GM23338 (cell line): ENCODE measurements at regions not wholly inside any gene's neighbourhood (a gene's known extent, or its start where the extent isn't known, plus 50 kb on each side); places are given as distances from the start of the nearest gene placed in this dataset.

Experiments used
- CREB1 ChIP-seq: fragments of 250-450 bp; sonication (Bioruptor Pico); IDR thresholded peaks from 2 replicates; pipeline ENCODE4 v1.5.0; 2020; ENCODE audit warnings: low read depth, mild to moderate bottlenecking, moderate library complexity
- CTCF ChIP-seq, 2 experiments: fragments of 200-600 bp in 1 of 2; sonication (generic) in 1 of 2; conservative IDR thresholded peaks; 2 replicates each; pipeline versions ENCODE4 v1.5.1 to v1.6.1; 2016 to 2017; ENCODE audit warnings: antibody characterized with exemption in 2 of 2, low read depth in 2 of 2, mild to moderate bottlenecking in 2 of 2, moderate library complexity in 1 of 2
- ETS1 ChIP-seq: IDR thresholded peaks from 2 replicates; pipeline ENCODE4 v1.6.1; 2016; ENCODE audit warnings: antibody characterized with exemption
- EZH2 ChIP-seq: fragments of 200-600 bp; sonication (generic); IDR thresholded peaks from one replicate; pipeline ENCODE4 v1.8.0; 2017; ENCODE audit warnings: antibody characterized with exemption, mild to moderate bottlenecking, low read depth; ENCODE audit not compliant: unreplicated experiment
- EZH2phosphoT487 ChIP-seq: fragments of 200-600 bp; sonication (generic); IDR thresholded peaks from one replicate; pipeline ENCODE4 v1.8.1; 2018; ENCODE audit warnings: antibody characterized with exemption; ENCODE audit not compliant: unreplicated experiment
- JUNB ChIP-seq: IDR thresholded peaks from one replicate; pipeline ENCODE4 v1.6.1; 2016; ENCODE audit warnings: antibody characterized with exemption; ENCODE audit not compliant: unreplicated experiment
- NANOG ChIP-seq: IDR thresholded peaks from 2 replicates; pipeline ENCODE4 v1.6.1; 2016; ENCODE audit warnings: antibody characterized with exemption, borderline replicate concordance
- POLR2AphosphoS5 ChIP-seq: IDR thresholded peaks from 2 replicates; pipeline ENCODE4 v1.6.1; 2016; ENCODE audit warnings: antibody characterized with exemption, low read depth
- STAT1 ChIP-seq: IDR thresholded peaks from one replicate; pipeline ENCODE4 v1.6.1; 2016; ENCODE audit warnings: antibody characterized with exemption; ENCODE audit not compliant: unreplicated experiment
- ZNF114 ChIP-seq: fragments of 250-450 bp; sonication (Bioruptor Pico); IDR thresholded peaks from 2 replicates; pipeline ENCODE4 v1.5.0; 2020; ENCODE audit warnings: mild to moderate bottlenecking, moderate library complexity
- TF ChIP-seq, protein P1 (sequence below): IDR thresholded peaks from one replicate; pipeline ENCODE4 v1.6.1; 2018; ENCODE audit warnings: antibody characterized with exemption; ENCODE audit not compliant: unreplicated experiment

DNA sequence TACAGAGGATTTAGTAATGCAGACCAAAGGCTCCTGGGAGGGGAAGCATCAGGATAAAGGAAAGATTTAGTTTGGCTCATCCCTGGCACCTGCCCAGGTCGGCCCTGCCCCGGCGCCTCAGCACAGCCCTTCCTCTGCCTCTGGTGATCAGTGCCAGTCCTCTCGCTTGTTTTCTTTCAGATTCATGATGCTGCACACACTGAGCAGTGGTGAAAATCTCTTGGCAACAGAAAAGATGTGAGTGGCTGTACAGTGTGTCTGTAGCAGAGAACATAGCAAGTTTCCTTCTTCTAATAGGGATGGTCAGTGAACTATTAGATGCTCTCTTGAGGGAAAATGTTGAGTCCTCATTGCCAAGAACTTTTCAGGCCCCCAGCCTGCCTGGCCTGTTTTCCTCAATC, 994.1 kb downstream of the KCNMA1 start:
- no peak for TF ChIP-seq CTCF (conservative IDR thresholded peaks at IDR 0.05; ENCODE audit: low read depth in 2 of 2)
- TF ChIP-seq, protein P1, sequence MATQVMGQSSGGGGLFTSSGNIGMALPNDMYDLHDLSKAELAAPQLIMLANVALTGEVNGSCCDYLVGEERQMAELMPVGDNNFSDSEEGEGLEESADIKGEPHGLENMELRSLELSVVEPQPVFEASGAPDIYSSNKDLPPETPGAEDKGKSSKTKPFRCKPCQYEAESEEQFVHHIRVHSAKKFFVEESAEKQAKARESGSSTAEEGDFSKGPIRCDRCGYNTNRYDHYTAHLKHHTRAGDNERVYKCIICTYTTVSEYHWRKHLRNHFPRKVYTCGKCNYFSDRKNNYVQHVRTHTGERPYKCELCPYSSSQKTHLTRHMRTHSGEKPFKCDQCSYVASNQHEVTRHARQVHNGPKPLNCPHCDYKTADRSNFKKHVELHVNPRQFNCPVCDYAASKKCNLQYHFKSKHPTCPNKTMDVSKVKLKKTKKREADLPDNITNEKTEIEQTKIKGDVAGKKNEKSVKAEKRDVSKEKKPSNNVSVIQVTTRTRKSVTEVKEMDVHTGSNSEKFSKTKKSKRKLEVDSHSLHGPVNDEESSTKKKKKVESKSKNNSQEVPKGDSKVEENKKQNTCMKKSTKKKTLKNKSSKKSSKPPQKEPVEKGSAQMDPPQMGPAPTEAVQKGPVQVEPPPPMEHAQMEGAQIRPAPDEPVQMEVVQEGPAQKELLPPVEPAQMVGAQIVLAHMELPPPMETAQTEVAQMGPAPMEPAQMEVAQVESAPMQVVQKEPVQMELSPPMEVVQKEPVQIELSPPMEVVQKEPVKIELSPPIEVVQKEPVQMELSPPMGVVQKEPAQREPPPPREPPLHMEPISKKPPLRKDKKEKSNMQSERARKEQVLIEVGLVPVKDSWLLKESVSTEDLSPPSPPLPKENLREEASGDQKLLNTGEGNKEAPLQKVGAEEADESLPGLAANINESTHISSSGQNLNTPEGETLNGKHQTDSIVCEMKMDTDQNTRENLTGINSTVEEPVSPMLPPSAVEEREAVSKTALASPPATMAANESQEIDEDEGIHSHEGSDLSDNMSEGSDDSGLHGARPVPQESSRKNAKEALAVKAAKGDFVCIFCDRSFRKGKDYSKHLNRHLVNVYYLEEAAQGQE: no peak
- TF ChIP-seq POLR2AphosphoS5: no peak
- no peak for TF ChIP-seq ETS1
- TF ChIP-seq EZH2: no peak
- TF ChIP-seq CREB1 (CRISPR knock-in tag): no peak
- no peak for TF ChIP-seq STAT1
- no peak for TF ChIP-seq EZH2phosphoT487
- TF ChIP-seq JUNB: no peak
- no peak for TF ChIP-seq ZNF114
- TF ChIP-seq NANOG: no peak
